ENCODE measurements at regions not wholly inside any gene's neighbourhood (a gene's known extent, or its start where the extent isn't known, plus 50 kb on each side); places are given as distances from the start of the nearest gene placed in this dataset.

DNA sequence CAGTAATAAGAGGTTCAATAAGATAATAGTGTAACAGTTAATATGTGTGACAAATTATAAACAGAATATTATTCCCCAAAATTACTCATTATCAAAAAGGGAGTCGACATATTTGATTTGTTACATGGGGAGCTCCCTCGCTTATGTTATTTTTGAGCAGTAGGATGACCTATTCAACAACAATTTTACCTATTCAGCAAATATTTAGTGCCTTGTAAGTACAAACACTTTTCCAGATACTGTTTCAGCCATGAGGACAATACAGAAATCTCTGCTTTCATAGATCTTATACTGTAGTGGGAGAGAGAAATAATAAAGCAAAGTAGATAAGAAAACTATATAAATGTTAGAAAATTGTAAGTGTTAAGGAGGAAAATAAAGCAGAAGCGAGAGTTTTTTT, 1342.8 kb upstream of the WWC1 start:
- no peak for DNase-seq (ENCODE audit: low read depth)

DNA sequence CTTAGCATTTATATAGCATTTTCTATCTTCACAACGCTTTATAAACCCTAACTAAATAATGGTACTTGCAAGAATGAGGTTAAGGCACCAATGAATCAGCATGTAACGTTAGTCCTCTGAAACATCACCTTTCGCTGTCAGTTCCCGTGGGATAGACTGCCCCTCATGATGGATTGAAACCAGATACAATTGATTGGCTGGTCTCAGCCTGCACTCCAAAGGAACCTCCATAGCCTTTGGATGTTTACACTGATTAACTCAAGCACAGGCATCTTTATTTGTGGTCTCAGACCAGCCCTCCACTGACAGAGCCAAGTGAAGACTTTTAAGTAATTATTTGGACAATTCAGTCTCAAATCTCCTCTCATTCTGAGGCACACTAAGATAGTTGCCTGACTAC, 1339.4 kb upstream of the WWC1 start:
- no peak for DNase-seq (ENCODE audit: low read depth)

DNA sequence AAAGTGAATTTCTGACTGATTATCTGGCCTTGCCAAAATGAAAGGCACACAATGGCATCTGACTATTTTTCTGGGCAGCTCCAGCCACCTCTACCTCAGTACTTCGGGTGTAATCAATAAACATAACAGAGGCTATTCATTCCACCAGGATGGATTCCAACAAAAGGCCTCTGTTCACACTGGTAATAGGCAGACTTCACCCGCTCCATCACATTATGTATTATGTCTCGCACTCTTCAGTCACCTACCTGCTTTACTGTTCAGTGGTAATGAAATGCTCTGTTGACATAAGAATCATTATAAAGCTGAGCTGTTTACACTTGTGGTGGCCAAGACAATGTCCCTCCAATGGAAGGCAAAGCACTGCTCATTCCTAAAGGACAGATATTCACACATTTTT, 1333.7 kb upstream of the WWC1 start:
- DNase-seq (ENCODE audit: low read depth) = no peak

GRCh38 chr5:166959766-166960165, 1331.7 kb upstream of the WWC1 start:
- no peak for DNase-seq (ENCODE audit: low read depth)

GRCh38 chr5:166961028-166961427, 1330.4 kb upstream of the WWC1 start:
- no peak for DNase-seq (ENCODE audit: low read depth)

GRCh38 chr5:166961913-166962312, 1329.5 kb upstream of the WWC1 start:
- DNase-seq (ENCODE audit: low read depth) = no peak

GRCh38 chr5:166962461-166962860, 1329.0 kb upstream of the WWC1 start:
- DNase-seq (ENCODE audit: low read depth) = no peak

- no peak for DNase-seq (ENCODE audit: low read depth)
These were observed 1327.8 kb upstream of the WWC1 start for GRCh38 chr5:166963596-166963995.

GRCh38 chr5:166977911-166978422, 1313.5 kb upstream of the WWC1 start:
- DNase-seq (ENCODE audit: low read depth) = no peak

DNA sequence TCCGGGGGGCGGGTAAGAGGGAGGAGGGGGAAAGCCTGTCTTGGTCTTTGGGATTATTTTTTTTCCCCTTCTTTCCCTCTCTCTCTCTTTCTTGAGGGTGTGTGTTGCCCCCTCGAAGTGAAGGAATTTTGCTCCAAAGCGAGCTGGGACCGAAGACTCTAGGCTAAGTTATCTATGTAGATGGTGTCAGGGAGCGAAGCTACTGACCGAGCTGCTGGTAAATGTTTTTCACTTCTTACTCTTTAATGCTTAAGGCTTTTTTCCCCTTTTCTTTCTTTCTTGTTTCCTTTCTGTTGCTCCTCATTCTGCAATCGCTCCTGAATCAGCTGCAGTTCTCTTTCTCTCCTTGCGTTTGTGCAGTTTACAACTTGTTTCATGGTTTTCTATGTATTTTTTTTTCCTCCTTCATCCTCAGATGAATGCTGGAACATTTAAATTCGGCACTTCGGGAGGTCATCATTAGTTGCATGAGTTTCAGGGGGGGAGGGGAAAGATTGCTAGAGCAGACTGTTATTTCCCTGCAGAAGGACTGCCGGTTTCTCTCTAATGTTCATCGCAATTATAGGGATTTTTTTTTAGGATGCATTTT, 1312.0 kb upstream of the WWC1 start:
- DNase-seq (ENCODE audit: low read depth) = no peak

DNA sequence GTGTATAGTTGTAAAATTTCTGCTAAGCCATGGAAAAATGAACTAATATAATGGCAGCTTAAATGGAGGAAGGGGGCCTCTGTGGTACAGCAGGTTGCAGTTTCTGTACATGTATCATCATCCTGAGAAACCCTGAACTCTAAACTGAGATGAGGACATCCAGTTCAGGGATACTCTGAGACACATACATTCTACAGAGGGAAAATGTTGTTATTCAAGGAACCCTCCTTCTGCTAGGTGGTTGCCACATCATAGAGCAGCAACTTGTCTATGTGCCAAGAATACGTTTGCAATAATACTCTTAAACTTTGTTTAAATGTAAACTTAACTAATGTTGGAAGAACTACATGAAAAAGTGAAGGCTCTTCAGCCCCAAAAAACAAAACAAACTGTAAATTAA, 1310.8 kb upstream of the WWC1 start:
- no peak for DNase-seq (ENCODE audit: low read depth)

DNA sequence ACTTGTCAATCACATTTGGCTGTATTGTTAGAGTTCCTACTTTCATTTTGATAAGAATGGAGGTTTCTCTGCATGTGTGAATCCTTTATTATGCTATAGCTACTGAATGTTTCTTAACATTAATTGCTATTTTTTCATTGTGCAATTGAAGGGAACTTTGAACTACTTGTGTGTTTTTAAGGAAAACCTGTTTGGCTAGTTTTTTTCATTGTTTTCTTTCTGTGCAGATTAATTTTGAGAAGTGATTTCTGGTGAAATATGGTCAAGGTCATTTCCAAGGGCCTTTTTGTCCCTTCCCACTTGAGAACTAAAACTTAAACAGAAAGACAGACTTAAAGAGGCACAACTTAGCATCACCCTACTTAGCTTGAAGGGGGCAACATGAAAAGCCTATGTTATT, 1309.2 kb upstream of the WWC1 start:
- DNase-seq (ENCODE audit: low read depth) = no peak

- DNase-seq (ENCODE audit: low read depth) = no peak
These were observed 1299.8 kb upstream of the WWC1 start for GRCh38 chr5:166991601-166992000.

GRCh38 chr5:166992108-166992507, 1299.3 kb upstream of the WWC1 start:
- no peak for DNase-seq (ENCODE audit: low read depth)

DNA sequence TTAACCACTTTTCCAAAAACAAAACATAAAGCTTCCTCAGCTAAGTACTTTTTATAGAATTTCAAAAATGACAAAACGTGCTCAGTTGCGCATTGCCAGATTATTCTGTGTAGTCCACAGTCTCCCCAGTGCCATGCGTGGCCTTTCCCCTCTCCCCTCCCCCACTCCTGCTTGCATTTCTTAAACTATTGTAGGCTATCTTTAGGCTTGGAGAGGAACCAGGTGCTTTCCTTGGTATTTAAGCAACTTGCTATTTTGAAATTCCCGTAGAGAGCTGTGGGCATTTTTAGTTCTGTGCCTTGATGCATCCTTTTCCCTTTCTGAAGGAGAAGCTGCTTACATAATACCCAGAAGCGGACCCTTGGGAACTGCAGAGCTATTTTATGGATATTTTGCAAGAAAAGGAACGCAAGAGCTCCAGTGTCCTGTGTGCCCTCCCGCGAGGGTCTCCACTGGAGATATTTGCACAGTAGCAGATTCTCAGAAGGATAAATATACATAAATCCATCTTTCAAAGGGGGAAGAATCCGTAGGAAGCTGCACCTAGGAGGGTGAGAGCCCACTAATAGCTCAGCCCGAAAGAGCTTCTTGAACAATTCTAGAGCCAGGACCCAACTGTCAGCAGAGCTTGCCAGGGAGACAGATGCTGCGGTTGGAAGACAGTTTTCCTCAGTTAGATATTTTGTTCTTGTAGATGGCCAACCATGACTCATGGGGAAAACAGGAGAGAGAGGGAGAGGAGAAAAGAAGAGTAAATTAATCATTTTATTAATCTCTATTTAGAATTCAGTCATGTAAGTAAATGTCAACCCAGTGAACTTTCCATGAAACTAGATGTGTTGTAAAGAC, 1298.3 kb upstream of the WWC1 start:
- peak; percentile 18 for DNase-seq (ENCODE audit: low read depth)

- DNase-seq (ENCODE audit: low read depth) = no peak
These were observed 1297.2 kb upstream of the WWC1 start for GRCh38 chr5:166994226-166994625.

DNA sequence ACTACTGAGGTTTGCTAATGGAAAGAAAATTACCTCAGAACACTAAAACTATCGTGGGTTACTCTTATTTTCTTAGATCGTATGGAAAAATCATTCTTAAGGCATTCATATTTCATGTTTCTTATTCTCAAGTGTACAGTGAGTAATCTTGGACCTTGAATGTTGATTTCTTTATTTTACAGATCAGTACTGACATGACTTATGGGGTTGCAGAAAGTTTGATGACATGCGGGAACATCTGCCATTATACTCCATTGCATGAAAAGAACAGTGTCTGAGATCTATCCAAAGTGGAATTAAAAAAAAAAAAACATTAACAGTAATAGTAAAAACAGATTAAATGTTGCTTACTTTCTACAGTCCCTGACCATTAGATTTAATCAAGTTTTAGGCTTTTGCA, 1290.2 kb upstream of the WWC1 start:
- DNase-seq (ENCODE audit: low read depth) = no peak

GRCh38 chr5:167008705-167009104, 1282.7 kb upstream of the WWC1 start:
- no peak for DNase-seq (ENCODE audit: low read depth)

DNA sequence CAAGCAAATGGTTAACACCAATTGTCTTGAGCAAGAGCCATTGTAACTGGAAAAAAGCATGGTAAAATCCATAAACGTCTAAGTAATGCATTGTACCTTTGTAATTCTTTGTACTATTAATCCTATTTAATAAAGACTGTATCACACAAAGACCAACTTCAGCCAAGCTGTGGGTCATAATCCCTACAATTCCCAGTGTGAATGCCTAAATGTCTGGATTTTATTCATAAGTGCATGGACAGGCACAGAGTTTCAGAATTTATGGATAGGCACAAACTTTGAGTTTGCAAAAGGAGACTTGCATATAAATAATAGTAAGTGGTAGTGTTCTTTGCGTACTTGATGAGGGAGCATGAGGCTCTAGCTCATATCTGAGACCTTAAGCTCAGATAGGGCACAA, 1280.2 kb upstream of the WWC1 start:
- DNase-seq (ENCODE audit: low read depth) = no peak

DNA sequence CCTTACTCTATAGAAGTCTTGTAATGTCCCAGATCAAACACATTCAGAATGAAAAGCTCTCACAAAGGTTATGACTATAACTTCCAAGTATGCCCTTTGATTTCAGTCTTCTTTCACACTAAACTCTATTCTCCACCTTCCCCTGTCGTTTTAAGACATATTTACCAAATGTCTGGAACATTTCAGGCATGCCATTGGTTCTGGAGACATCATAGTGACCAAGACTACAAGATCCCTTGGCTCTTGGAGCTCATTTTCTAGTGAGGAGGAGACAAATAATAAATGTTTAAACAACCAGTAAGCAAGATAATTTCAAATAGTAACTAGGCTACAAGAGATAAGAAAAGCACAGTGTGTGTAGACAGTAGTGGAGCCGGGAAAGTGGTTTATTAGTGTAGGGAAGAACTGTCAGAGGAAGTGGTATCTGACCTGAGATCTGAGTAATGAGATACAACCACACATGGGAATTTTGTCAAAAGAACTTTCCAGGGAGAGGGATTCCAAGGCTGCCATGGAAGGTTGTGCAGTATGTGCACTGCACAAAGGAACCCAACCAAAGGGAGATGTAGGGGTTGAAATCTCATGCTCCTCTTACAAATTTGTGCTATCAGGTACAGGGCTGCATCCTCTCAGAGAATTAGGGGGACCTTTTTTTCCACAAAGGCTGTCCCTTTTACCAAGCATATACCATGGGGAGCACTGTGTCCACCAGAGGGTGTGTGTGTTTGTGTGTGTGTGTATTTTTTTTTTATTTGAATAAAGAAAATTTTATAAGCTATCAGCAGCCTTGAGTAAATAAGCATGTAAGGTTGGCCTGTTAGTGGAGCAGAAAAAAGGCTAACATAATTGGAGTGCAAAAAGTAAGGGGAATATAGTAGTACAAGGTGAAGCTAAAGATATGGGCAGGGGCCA, 1279.1 kb upstream of the WWC1 start:
- no peak for DNase-seq (ENCODE audit: low read depth)

- DNase-seq (ENCODE audit: low read depth) = no peak
These were observed 1276.9 kb upstream of the WWC1 start for GRCh38 chr5:167014401-167015056.

All from myocyte (in vitro differentiated cells).